SU-DHL-6 (cell line): ENCODE measurements at regions not wholly inside any gene's neighbourhood (a gene's known extent, or its start where the extent isn't known, plus 50 kb on each side); places are given as distances from the start of the nearest gene placed in this dataset.

ENCODE experiments used
- EZH2phosphoT487 ChIP-seq: fragments of 200-600 bp; sonication (generic), shearing (Covaris generic); conservative IDR thresholded peaks from 2 replicates; pipeline ENCODE4 v1.6.1; 2018; ENCODE audit warnings: mild to moderate bottlenecking, antibody characterized with exemption, low read length, moderate library complexity, mixed read lengths
- TF ChIP-seq, protein P1 (sequence below): fragments of 200-600 bp; sonication (generic); IDR thresholded peaks from one replicate; pipeline ENCODE4 v1.5.1; 2017; ENCODE audit warnings: antibody characterized with exemption, mild to moderate bottlenecking, low read length, moderate library complexity; ENCODE audit not compliant: insufficient read depth, poor library complexity, severe bottlenecking

GRCh38 chr7:65554-65953, 126.8 kb upstream of the FAM20C start:
- TF ChIP-seq, protein P1, sequence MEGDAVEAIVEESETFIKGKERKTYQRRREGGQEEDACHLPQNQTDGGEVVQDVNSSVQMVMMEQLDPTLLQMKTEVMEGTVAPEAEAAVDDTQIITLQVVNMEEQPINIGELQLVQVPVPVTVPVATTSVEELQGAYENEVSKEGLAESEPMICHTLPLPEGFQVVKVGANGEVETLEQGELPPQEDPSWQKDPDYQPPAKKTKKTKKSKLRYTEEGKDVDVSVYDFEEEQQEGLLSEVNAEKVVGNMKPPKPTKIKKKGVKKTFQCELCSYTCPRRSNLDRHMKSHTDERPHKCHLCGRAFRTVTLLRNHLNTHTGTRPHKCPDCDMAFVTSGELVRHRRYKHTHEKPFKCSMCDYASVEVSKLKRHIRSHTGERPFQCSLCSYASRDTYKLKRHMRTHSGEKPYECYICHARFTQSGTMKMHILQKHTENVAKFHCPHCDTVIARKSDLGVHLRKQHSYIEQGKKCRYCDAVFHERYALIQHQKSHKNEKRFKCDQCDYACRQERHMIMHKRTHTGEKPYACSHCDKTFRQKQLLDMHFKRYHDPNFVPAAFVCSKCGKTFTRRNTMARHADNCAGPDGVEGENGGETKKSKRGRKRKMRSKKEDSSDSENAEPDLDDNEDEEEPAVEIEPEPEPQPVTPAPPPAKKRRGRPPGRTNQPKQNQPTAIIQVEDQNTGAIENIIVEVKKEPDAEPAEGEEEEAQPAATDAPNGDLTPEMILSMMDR, result no peak
- TF ChIP-seq EZH2phosphoT487, result no peak
